PC-9 (cell line): ENCODE measurements at regions not wholly inside any gene's neighbourhood (a gene's known extent, or its start where the extent isn't known, plus 50 kb on each side); places are given as distances from the start of the nearest gene placed in this dataset.

Source experiments
- EZH2 ChIP-seq: fragments of 200-600 bp; sonication (generic); IDR thresholded peaks from 2 replicates; pipeline ENCODE4 v1.8.0; 2017; ENCODE audit warnings: antibody characterized with exemption, low read depth
- TF ChIP-seq, protein P1 (sequence below): fragments of 200-600 bp; sonication (generic); conservative IDR thresholded peaks from 2 replicates; pipeline ENCODE4 v1.6.1; 2017; ENCODE audit warnings: mixed run types, antibody characterized with exemption, mild to moderate bottlenecking, moderate library complexity

DNA sequence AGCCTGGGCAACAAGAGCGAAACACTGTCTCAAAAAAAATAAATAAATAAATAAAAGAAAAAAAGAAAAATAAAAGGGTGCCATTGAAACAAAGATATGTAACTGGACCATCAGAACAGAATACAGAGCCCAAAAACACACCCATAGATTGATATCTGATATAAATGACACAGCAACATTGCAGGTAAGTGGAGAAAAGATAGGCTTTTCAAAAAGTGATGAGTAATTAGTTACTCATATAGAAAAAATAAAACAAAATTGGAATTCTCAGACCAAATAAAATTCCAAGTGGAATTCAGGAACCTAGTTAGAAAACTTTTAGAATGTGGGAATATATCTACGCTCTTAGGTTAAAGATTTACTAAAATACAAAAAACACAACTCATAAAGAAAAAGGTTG, 60.6 kb upstream of the CHD6 start:
- TF ChIP-seq EZH2 = no peak
- TF ChIP-seq, protein P1, sequence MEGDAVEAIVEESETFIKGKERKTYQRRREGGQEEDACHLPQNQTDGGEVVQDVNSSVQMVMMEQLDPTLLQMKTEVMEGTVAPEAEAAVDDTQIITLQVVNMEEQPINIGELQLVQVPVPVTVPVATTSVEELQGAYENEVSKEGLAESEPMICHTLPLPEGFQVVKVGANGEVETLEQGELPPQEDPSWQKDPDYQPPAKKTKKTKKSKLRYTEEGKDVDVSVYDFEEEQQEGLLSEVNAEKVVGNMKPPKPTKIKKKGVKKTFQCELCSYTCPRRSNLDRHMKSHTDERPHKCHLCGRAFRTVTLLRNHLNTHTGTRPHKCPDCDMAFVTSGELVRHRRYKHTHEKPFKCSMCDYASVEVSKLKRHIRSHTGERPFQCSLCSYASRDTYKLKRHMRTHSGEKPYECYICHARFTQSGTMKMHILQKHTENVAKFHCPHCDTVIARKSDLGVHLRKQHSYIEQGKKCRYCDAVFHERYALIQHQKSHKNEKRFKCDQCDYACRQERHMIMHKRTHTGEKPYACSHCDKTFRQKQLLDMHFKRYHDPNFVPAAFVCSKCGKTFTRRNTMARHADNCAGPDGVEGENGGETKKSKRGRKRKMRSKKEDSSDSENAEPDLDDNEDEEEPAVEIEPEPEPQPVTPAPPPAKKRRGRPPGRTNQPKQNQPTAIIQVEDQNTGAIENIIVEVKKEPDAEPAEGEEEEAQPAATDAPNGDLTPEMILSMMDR = no peak
